ENCODE measurements at regions not wholly inside any gene's neighbourhood (a gene's known extent, or its start where the extent isn't known, plus 50 kb on each side); places are given as distances from the start of the nearest gene placed in this dataset.

DNA sequence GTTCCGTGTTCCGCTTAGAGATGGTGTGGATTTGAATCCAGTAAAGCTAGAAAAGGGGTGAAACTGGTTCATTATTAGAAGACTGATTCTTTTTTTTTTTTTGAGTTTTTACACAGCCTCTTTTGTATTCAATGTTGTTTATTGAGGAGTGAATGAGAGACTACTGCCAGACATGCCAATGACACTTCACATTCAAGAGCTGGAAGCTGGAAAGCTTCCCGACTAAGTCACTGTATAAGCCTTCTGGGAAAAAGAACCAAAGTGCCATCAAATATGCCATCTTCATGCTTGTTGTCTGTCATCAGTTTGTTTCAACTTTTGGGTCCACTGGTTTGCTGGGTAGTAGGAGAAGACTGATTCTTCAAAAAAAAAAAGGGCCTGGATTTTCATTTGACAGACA lies 164.8 kb downstream of the ATP23 start:
- TF ChIP-seq, protein P1, sequence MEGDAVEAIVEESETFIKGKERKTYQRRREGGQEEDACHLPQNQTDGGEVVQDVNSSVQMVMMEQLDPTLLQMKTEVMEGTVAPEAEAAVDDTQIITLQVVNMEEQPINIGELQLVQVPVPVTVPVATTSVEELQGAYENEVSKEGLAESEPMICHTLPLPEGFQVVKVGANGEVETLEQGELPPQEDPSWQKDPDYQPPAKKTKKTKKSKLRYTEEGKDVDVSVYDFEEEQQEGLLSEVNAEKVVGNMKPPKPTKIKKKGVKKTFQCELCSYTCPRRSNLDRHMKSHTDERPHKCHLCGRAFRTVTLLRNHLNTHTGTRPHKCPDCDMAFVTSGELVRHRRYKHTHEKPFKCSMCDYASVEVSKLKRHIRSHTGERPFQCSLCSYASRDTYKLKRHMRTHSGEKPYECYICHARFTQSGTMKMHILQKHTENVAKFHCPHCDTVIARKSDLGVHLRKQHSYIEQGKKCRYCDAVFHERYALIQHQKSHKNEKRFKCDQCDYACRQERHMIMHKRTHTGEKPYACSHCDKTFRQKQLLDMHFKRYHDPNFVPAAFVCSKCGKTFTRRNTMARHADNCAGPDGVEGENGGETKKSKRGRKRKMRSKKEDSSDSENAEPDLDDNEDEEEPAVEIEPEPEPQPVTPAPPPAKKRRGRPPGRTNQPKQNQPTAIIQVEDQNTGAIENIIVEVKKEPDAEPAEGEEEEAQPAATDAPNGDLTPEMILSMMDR (conservative IDR thresholded peaks at IDR 0.05; ENCODE audit: low read depth, low read length), result no peak
- TF ChIP-seq EZH2 (IDR thresholded peaks at IDR 0.05; ENCODE audit: low read length, unreplicated experiment) (no peak), EZH2phosphoT487 (IDR thresholded peaks at IDR 0.05; ENCODE audit: borderline replicate concordance, low read length) (no peak)
